NCI-H510A (cell line): ENCODE measurements at regions not wholly inside any gene's neighbourhood (a gene's known extent, or its start where the extent isn't known, plus 50 kb on each side); places are given as distances from the start of the nearest gene placed in this dataset.

Source experiments
- DNase-seq: peaks from one replicate; lab custom pipeline; 2025; lab: John Stamatoyannopoulos, UW

DNA sequence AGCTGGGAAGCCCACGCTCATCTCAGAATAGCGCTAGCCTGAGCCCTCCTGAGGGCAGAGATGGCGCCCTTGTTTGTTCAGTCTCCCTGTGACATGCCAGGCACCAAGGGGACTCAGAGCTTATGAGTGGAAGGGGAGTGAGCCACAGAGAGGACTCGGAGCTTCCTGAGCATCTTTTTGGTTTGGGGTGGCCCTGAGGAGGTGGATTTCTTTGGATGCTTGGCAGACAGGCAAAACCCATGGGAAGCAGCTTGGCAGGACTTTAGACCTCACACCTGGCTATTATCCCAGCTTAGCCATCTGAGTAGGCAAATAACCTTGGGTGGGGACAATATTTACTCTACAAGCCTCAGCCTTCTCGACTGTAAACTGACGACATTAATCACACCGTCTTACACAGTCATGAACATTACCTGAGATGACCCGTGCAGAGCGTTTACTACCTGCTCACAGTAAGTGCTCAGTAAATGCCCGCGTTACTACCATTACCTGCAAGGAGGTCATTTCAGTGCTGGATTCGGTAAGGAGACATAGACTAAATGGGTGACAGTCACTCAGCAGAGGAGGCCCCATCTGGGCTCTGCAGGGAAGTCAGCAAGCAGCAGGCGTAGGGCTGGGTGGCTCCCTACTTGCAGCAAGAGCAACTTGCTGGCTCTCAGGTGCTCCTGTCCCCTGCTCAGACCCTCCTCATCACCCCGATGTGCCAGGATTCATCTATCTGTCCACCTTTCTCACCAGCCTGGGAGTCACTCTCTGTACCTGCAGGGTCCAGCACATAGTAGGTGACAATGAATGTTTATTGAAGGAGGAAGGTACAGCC is 54.9 kb downstream of the KLHDC7A start:
- no peak for DNase-seq

- DNase-seq, result no peak
Measured at GRCh38 chr1:18536356-18536755, 55.6 kb downstream of the KLHDC7A start.

GRCh38 chr1:18536915-18537314 is 56.2 kb downstream of the KLHDC7A start:
- DNase-seq, result no peak

GRCh38 chr1:18537386-18538306 is 56.9 kb downstream of the KLHDC7A start:
- DNase-seq, result no peak

GRCh38 chr1:18539171-18539570 is 58.4 kb downstream of the KLHDC7A start:
- no peak for DNase-seq

DNA sequence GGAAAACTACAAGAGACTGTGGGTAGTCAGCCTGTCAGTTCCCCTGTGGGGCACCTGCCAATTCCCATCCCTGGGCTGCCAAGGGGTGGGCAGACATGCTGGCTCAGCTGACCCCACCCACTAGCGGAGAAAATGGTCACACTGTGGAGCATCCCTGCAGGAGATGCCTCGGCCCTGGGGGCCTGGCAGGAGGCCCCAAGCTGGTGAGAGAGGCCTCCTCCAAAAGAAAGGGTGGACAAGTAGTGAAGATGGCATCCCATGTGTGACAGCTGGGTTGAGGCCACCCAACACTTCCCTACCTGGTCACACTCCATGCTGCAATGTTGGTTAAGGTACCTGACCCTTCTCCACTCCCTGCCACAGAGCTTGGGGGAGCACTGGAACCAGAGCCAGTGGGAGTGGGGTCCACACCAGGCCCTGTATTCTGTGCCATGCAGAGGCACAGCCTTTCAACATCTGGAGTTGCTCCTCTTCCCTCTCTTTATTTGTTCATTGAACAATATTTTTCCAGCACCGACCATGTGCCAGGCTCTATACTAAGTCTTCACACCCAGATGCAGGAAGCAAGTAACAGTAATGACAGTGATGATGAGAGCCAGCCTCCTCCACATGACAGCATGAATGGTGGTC is 59.5 kb downstream of the KLHDC7A start:
- DNase-seq, result no peak

DNA sequence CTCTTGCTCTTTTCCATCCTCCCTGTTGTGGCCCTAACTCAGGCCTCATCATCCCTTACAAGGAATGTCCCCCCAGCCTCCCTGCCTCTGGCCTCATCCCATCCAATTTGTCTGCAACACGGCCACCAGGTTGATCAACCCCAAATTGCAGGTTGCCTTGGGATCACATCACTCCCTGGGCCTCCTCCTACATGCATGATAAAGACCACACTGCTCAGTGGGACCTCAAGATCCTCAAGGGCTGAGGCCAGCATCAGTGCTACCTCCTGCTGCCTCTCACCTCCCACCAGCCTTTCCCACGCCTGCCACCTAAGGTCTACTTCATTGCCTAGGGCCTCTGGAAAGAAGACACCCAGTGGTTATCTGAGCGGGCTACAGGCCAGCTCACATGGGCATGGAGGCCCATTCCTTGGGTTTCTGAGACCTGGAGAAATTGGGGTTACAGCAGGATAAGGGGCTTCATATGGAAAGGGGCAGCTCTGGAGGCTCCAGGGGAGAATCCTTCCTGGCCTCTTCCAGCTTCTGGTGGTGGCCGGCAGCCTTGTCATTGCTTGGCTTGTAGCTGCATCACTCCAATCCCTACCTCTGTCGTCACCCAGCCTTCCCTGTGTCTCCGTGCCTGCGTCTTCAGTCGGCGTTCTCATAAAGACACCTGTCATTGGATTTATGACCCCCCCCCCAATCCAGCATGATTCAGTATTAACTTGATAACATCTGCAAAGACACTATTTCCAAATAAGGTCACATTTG is 60.5 kb downstream of the KLHDC7A start:
- no peak for DNase-seq

DNA sequence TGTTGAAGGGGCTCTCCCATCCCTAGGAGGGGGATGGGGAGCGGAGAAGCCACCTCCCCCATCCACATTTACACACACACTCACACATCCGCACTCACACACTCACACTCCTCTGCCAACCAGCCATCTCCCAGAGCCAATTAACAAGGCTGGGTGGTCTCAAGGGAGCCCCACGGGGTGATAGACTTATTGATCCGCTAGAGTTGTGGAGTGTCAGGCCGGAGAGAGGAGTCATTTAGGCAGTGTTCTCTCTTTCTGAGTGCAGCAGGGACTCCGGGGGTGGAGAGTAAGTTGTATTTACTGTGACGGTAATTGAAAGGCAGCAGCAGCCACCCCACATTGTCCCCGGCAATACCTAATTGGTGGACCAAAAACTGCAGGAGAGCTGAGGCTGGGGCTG is 61.6 kb downstream of the KLHDC7A start:
- no peak for DNase-seq

DNA sequence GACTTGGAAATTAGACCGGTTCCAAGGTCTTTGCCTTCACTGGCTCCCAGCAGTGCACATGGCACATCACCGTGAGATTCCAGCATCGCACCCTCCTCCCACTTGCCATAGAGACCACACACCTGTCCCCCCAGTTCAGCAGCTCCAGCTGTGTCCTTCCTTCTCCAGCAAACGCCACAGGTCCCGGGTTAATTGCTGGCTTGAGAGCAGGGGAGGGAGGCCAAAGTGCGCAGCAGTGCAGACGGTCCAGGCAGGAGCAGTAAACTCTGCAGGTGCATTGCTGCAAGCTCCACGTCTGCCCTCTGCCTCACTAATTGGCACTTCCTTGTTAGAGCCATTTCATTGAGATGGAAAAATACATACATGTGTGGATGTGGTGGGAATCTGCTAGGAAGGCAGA is 65.3 kb downstream of the KLHDC7A start:
- no peak for DNase-seq

GRCh38 chr1:18547460-18547859 is 66.7 kb downstream of the KLHDC7A start:
- no peak for DNase-seq

DNA sequence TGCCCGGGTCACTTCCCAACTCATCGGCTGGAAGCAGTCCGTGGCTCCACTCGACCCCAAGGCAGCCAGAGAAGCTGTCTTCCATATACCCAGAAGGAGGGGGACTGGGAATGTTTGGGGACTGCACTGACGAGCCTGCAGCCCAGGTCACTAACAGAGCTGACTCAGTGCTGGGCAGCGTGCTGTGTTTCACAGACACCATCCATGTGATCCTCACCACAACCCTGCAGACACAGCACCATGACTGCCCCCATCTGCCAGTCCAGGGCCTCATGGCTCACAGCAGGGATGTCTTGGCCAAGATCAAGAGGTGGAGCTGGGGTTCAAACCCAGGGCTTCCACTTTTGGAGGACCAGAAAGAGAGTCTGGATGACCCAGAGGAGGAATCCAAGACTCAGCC is 67.9 kb downstream of the KLHDC7A start:
- no peak for DNase-seq

GRCh38 chr1:18549106-18549505 is 68.4 kb downstream of the KLHDC7A start:
- no peak for DNase-seq

DNA sequence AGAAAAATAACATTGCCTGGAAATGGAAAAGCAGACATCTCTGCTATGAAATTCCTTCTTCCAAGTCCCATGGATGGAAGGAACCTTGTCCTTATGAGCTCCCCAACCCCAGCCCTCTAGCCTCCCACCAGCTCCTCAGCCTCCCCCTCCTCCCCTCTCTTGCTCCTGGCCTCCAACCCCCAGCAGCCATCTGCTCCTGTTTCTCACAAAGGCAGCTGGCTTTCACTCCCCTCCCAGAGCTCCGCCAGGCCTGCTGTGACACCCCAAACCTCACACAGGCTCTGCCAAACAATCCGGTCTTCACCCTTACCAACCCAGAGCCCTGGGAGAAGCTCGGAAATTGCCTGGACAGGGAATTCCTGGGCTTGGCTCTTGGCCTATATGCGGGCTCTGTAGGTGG is 69.2 kb downstream of the KLHDC7A start:
- no peak for DNase-seq

DNA sequence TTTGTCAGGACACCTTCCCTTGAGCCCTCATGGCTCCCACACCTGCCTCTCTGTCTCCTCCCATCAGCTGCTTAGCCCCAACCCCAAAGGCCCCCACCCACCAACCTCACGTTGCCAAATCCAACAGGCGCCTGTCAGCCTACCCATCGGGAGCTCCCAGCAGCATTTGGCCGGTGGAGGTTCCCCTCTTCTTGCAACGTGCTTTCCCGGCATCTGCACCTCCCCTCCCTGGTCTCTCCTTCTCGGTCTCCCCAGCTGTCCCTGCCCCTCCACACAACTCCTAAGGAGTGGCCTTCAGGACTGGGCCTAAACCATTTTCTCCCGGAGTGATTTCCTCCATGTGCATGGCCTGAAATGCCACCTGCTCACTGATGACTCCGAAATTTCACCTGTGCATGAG is 71.9 kb downstream of the KLHDC7A start:
- DNase-seq, result no peak

DNA sequence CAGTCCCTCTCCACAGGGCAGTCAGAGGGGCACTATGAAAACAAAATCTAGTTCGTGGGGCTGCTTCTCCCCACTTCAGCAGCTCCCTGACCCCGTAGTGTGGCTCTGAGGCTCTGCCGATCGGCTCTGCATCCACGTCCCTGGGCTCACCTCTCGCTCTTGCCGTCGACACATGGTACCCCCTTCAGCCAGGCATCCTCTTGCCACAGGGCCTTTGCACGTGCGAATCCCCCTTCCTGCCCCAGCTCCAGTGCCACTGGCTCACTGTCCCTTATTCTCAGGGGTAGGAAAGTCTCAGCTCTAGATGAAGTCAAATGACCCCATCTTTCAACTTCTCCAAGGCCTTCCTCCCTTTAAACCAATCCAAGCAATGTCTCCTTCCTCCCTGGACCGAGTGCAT is 72.7 kb downstream of the KLHDC7A start:
- DNase-seq, result no peak

DNA sequence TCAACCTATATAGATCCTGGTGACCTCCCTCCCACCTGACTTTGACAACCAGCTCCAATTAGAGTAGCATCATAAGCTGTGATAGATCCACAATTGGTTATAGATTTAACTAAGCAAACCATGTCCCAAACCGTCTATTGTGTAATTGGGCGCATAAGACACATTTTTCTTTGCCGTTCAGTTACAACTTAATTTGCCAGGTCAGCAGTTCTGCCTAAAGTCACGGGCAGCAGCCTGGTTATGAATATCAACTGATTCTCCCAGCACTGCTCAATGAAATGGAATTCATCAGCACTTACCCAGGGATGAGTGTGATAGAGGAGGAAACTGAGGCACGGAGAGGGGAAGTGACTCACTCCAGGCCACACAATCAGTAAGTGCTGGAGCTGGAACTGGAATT is 73.4 kb downstream of the KLHDC7A start:
- DNase-seq, result no peak

GRCh38 chr1:18554597-18554996 is 73.9 kb downstream of the KLHDC7A start:
- DNase-seq, result no peak

DNA sequence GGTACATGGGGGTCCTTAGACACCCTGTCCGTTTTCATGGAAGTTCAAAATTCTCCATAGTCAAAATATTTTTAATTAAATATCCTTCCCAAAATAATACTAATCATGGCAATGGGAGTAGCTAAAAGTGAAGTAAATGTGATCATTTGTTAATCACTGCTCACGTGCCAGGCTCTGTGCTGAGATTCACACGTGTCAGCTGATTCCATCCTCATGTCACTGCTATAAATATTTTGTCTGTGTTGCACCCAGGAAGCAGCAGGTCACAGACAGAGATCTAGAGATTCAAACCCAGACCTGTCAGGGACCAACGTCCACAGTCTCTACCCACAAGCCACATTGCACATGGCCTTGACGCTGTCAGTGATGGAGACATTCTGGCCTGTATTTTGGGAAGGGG is 74.3 kb downstream of the KLHDC7A start:
- no peak for DNase-seq

DNA sequence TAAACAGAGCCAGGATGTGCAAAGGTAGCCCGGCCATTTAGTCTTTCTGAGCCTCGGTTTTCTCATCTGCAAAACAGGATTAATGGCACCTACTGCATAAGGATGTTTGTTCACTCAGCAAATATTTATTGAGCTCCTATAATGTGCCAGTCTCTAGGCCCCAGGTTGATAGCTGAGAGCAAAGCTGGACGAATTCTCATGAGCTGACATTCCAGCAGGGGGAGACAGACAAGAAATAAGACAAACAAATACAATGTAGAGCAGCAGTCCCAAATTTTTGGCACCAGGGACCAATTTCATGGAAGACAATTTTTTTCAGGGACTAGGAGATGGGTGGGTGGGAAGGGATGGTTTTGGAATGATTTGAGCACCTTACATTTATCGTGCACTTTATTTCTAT is 74.3 kb upstream of the PAX7 start:
- DNase-seq, result no peak

GRCh38 chr1:18557621-18558465 is 72.8 kb upstream of the PAX7 start:
- peak; percentile 84 for DNase-seq

DNA sequence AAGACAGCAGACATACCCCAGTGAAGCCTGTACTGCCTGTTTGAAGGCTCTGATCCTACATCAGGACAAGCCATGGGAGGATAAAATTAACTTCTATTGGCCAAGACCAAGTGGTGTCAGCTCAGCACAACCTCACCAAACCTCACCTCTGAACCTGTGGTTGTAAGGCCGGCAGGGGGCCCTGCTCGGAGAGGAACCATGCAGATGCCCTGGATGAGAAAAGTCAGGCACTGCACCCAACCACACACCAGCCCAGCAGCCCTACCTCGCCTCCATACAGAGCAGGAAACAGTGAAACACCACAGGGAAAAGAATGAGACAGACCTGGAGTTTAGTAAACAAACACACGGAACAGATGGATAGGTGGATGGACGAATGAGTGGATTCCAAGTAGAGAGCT is 70.0 kb upstream of the PAX7 start:
- no peak for DNase-seq
